GM12878 (cell line): ENCODE measurements at regions not wholly inside any gene's neighbourhood (a gene's known extent, or its start where the extent isn't known, plus 50 kb on each side); places are given as distances from the start of the nearest gene placed in this dataset.
"Not testable (repeated sequence)": the region's sequence is repeated elsewhere in the genome, so short reads cannot be mapped to it uniquely, and the experiment has no call there.

ENCODE experiments used
- BACH1 ChIP-seq: fragments of 450-650 bp; IDR thresholded peaks from 2 replicates; pipeline ENCODE4 v1.6.1; 2017; ENCODE audit warnings: mild to moderate bottlenecking, borderline replicate concordance
- BCL11A ChIP-seq: IDR thresholded peaks from 2 replicates; pipeline ENCODE4 v1.6.1; 2011; ENCODE audit warnings: low read depth, low read length
- CTCF ChIP-seq, 3 experiments: IDR thresholded peaks in 2 of 3; conservative IDR thresholded peaks in 1 of 3; 2 replicates each; pipeline ENCODE4 v1.5.1; 2011; ENCODE audit warnings: low read depth in 3 of 3, low read length in 3 of 3, mild to moderate bottlenecking in 3 of 3, control low read depth in 2 of 3, moderate library complexity in 2 of 3, inconsistent platforms in 1 of 3, mixed read lengths in 1 of 3; ENCODE audit not compliant: control insufficient read depth in 2 of 3, insufficient read depth in 1 of 3; ENCODE audit errors: extremely low read depth in 1 of 3
- EED ChIP-seq: sonication (generic); IDR thresholded peaks from 2 replicates; pipeline ENCODE4 v1.6.1; 2016; ENCODE audit warnings: antibody characterized with exemption, low read depth
- EP300 ChIP-seq, 2 experiments: fragments of 150-350 bp in 1 of 2; IDR thresholded peaks; 2 replicates each; pipeline ENCODE4 v1.6.1; 2011 to 2012; ENCODE audit warnings: low read depth in 2 of 2, low read length in 2 of 2, borderline replicate concordance in 1 of 2, improper control_type of control experiment in 1 of 2, inconsistent platforms in 1 of 2; ENCODE audit not compliant: control insufficient read depth in 1 of 2
- ESRRA ChIP-seq: IDR thresholded peaks from 2 replicates; pipeline ENCODE4 v1.6.1; 2012; ENCODE audit warnings: mild to moderate bottlenecking, low read length, improper control_type of control experiment
- IKZF1 ChIP-seq: fragments of 450-650 bp; conservative IDR thresholded peaks from 2 replicates; pipeline ENCODE4 v1.6.1; 2017; ENCODE audit warnings: antibody characterized with exemption, mild to moderate bottlenecking
- MXI1 ChIP-seq: fragments of 150-350 bp; IDR thresholded peaks from 2 replicates; pipeline ENCODE4 v1.6.1; 2011; ENCODE audit warnings: low read depth, mild to moderate bottlenecking, inconsistent platforms, low read length, improper control_type of control experiment
- MYB ChIP-seq: fragments of 150-350 bp; IDR thresholded peaks from 2 replicates; pipeline ENCODE4 v1.6.1; 2014; ENCODE audit warnings: mild to moderate bottlenecking, low read depth, low read length, borderline replicate concordance

- TF ChIP-seq MYB; EP300 (IDR thresholded peaks at IDR 0.05; ENCODE audit: borderline replicate concordance in 1 of 2, control insufficient read depth in 1 of 2, low read depth in 2 of 2, low read length in 2 of 2); BCL11A; MXI1; BACH1; IKZF1; EED; ESRRA; CTCF (IDR thresholded peaks at IDR 0.05 in 2 of 3, conservative IDR thresholded peaks at IDR 0.05 in 1 of 3; ENCODE audit: control insufficient read depth in 2 of 3, extremely low read depth in 1 of 3, insufficient read depth in 1 of 3, low read depth in 3 of 3, low read length in 3 of 3): not testable (repeated sequence)
These were observed 97.3 kb upstream of the BNIP2 start for GRCh38 chr15:59786466-59786865.
